K562 (cell line): ENCODE measurements at regions not wholly inside any gene's neighbourhood (a gene's known extent, or its start where the extent isn't known, plus 50 kb on each side); places are given as distances from the start of the nearest gene placed in this dataset.

Experiments
- CREBBP ChIP-seq: IDR thresholded peaks from one replicate; pipeline ENCODE4 v1.6.1; 2012; ENCODE audit warnings: low read depth, mild to moderate bottlenecking, control low read depth, inconsistent platforms, low read length
- FOXJ2 ChIP-seq: fragments of 200-800 bp; sonication (Bioruptor generic); IDR thresholded peaks from 2 replicates; pipeline ENCODE4 v1.6.1; 2016; ENCODE audit warnings: missing genetic modification characterization, missing compliant biosample characterization
- GTF2E2 ChIP-seq: fragments of 200-800 bp; sonication (Bioruptor generic); IDR thresholded peaks from 2 replicates; pipeline ENCODE4 v1.6.1; 2016; ENCODE audit warnings: missing genetic modification characterization, missing compliant biosample characterization
- JUND ChIP-seq, 2 experiments: IDR thresholded peaks; 2 replicates in 1 of 2; 3 replicates in 1 of 2; pipeline ENCODE4 v1.6.1; 2011; ENCODE audit warnings: borderline replicate concordance in 2 of 2, low read depth in 2 of 2, low read length in 2 of 2, improper control_type of control experiment in 1 of 2, missing biosample characterization in 1 of 2, missing genetic modification characterization in 1 of 2, missing genetic modification reagents in 1 of 2
- MECOM ChIP-seq: fragments of 250-450 bp; sonication (Bioruptor Pico); IDR thresholded peaks from 2 replicates; pipeline ENCODE4 v1.8.0; 2022; ENCODE audit warnings: inconsistent platforms
- PRMT5 ChIP-seq: sonication (generic); formaldehyde crosslinking; IDR thresholded peaks from 2 replicates; pipeline ENCODE4 v1.5.0; 2020; ENCODE audit warnings: missing genetic modification reagents
- RAD21 ChIP-seq, 2 experiments: fragments of 250-450 bp in 1 of 2; fragments of 450-650 bp in 1 of 2; sonication (Bioruptor Pico) in 1 of 2; formaldehyde crosslinking in 1 of 2; IDR thresholded peaks in 1 of 2; conservative IDR thresholded peaks in 1 of 2; 2 replicates each; pipeline versions ENCODE4 v1.4.0 to v1.8.0; 2020 to 2022; ENCODE audit warnings: mild to moderate bottlenecking in 2 of 2, moderate library complexity in 1 of 2
- RBM17 ChIP-seq: fragments of 200-400 bp; formaldehyde crosslinking; IDR thresholded peaks from 2 replicates; pipeline ENCODE4 v1.6.1; 2017; ENCODE audit warnings: low read depth, mild to moderate bottlenecking, low read length, borderline replicate concordance
- RCOR1 ChIP-seq, 2 experiments: IDR thresholded peaks; 2 replicates each; pipeline ENCODE4 v1.6.1; 2012; ENCODE audit warnings: low read depth in 2 of 2, low read length in 2 of 2, borderline replicate concordance in 1 of 2, improper control_type of control experiment in 1 of 2
- REST ChIP-seq, 2 experiments: fragments of 450-650 bp; formaldehyde crosslinking in 1 of 2; IDR thresholded peaks; 2 replicates each; pipeline versions ENCODE4 v1.4.0 to v1.6.1; 2014 to 2020; ENCODE audit warnings: mild to moderate bottlenecking in 2 of 2, borderline replicate concordance in 1 of 2, low read depth in 1 of 2
- SMAD1 ChIP-seq: fragments of 150-350 bp; IDR thresholded peaks from 2 replicates; pipeline ENCODE4 v1.6.1; 2014; ENCODE audit warnings: low read length, low read depth; ENCODE audit not compliant: partially characterized antibody
- SMAD2 ChIP-seq: fragments of 150-350 bp; IDR thresholded peaks from 2 replicates; pipeline ENCODE4 v1.6.1; 2014; ENCODE audit warnings: low read depth, mild to moderate bottlenecking, low read length
- ZBTB34 ChIP-seq: fragments of 250-450 bp; sonication (Bioruptor Pico); IDR thresholded peaks from 2 replicates; pipeline ENCODE4 v1.8.0; 2021; ENCODE audit warnings: mild to moderate bottlenecking, moderate library complexity
- ZFP1 ChIP-seq: fragments of 450-650 bp; formaldehyde crosslinking; IDR thresholded peaks from 2 replicates; pipeline ENCODE4 v1.4.0; 2020; ENCODE audit warnings: mild to moderate bottlenecking, mixed read lengths
- TF ChIP-seq, protein P1 (sequence below), 2 experiments: IDR thresholded peaks; 2 replicates each; pipeline ENCODE4 v1.6.1; 2011; ENCODE audit warnings: borderline replicate concordance in 1 of 2, control low read depth in 1 of 2, low read depth in 1 of 2, low read length in 1 of 2, mild to moderate bottlenecking in 1 of 2, mixed read lengths in 1 of 2, moderate library complexity in 1 of 2; ENCODE audit not compliant: insufficient read depth in 1 of 2, insufficient read length in 1 of 2, poor library complexity in 1 of 2, severe bottlenecking in 1 of 2; ENCODE audit errors: extremely low read depth in 1 of 2

- TF ChIP-seq REST (IDR thresholded peaks at IDR 0.05; ENCODE audit: borderline replicate concordance) = peak; percentile 61; the same call in 1 of the 2 replicates
- TF ChIP-seq REST (CRISPR knock-in tag; IDR thresholded peaks at IDR 0.05; ENCODE audit: low read depth) = no peak
- TF ChIP-seq, protein P1, sequence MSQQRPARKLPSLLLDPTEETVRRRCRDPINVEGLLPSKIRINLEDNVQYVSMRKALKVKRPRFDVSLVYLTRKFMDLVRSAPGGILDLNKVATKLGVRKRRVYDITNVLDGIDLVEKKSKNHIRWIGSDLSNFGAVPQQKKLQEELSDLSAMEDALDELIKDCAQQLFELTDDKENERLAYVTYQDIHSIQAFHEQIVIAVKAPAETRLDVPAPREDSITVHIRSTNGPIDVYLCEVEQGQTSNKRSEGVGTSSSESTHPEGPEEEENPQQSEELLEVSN (IDR thresholded peaks at IDR 0.05; ENCODE audit: borderline replicate concordance in 1 of 2, extremely low read depth in 1 of 2, insufficient read depth in 1 of 2, insufficient read length in 1 of 2, low read depth in 1 of 2, low read length in 1 of 2, poor library complexity in 1 of 2, severe bottlenecking in 1 of 2) = no peak
- TF ChIP-seq RAD21 (CRISPR knock-in tag; conservative IDR thresholded peaks at IDR 0.05 in 1 of 2, IDR thresholded peaks at IDR 0.05 in 1 of 2) = peak; percentile 79 to 87
- TF ChIP-seq RCOR1 (IDR thresholded peaks at IDR 0.05; ENCODE audit: borderline replicate concordance in 1 of 2, low read depth in 2 of 2, low read length in 2 of 2) = peak; percentile 27 to 81; a peak in 3 of 4 replicates
- TF ChIP-seq MECOM (CRISPR knock-in tag) = no peak
- no peak for TF ChIP-seq ZFP1 (CRISPR knock-in tag)
- no peak for TF ChIP-seq GTF2E2 (tag)
- no peak for TF ChIP-seq SMAD2
- TF ChIP-seq ZBTB34 (CRISPR knock-in tag) = no peak
- no peak for TF ChIP-seq JUND (IDR thresholded peaks at IDR 0.05; ENCODE audit: borderline replicate concordance, low read depth, low read length)
- TF ChIP-seq JUND (tag; IDR thresholded peaks at IDR 0.05; ENCODE audit: borderline replicate concordance, low read depth, low read length) = no peak
- no peak for TF ChIP-seq FOXJ2 (tag)
- TF ChIP-seq RBM17 = no peak
- no peak for TF ChIP-seq CREBBP
- TF ChIP-seq SMAD1 = no peak
- no peak for TF ChIP-seq PRMT5 (CRISPR knock-in tag)
These were observed 59.8 kb upstream of the DEK start (continued) for GRCh38 chr6:18323935-18324705.
